Neural cell (in vitro differentiated cells): ENCODE measurements at regions not wholly inside any gene's neighbourhood (a gene's known extent, or its start where the extent isn't known, plus 50 kb on each side); places are given as distances from the start of the nearest gene placed in this dataset.

Source experiments
- H2AFZ ChIP-seq: fragments of 200-600, 300-800 bp; sonication (generic), shearing (Covaris generic); 2 replicates; pipeline ENCODE4 v1.6.0; 2014; ENCODE audit warnings: low read depth, mild to moderate bottlenecking, antibody characterized with exemption, low read length, moderate library complexity
- H3F3A ChIP-seq: fragments of 200-600 bp; shearing (Covaris generic); 2 replicates; pipeline ENCODE4 v1.6.1; 2016; ENCODE audit warnings: mild to moderate bottlenecking, moderate library complexity, mixed read lengths, antibody characterized with exemption, low read length; ENCODE audit not compliant: insufficient read depth, poor library complexity, severe bottlenecking
- H3K27ac ChIP-seq: fragments of 200-600, 300-800 bp; sonication (generic), shearing (Covaris generic); 2 replicates; pipeline ENCODE4 v1.5.1; 2014; ENCODE audit warnings: mild to moderate bottlenecking, low read length, moderate library complexity
- H3K27me3 ChIP-seq: fragments of 300-800, 200-600 bp; sonication (generic), shearing (Covaris generic); 2 replicates; pipeline ENCODE4 v1.6.0; 2014; ENCODE audit warnings: mild to moderate bottlenecking, low read depth, low read length, moderate library complexity; ENCODE audit not compliant: insufficient read depth
- H3K36me3 ChIP-seq: fragments of 300-800, 200-600 bp; sonication (generic), shearing (Covaris generic); 2 replicates; pipeline ENCODE4 v1.5.1; 2014; ENCODE audit warnings: mild to moderate bottlenecking, antibody characterized with exemption, low read length, moderate library complexity; ENCODE audit not compliant: insufficient read depth
- H3K4me2 ChIP-seq: fragments of 300-800, 200-600 bp; sonication (generic), shearing (Covaris generic); 2 replicates; pipeline ENCODE4 v1.6.0; 2014; ENCODE audit warnings: mild to moderate bottlenecking, low read length
- H3K4me3 ChIP-seq: fragments of 300-800, 200-600 bp; sonication (generic), shearing (Covaris generic); 2 replicates; pipeline ENCODE4 v1.5.1; 2014; ENCODE audit warnings: mild to moderate bottlenecking, low read length, moderate library complexity
- H3K79me2 ChIP-seq: fragments of 200-600 bp; shearing (Covaris generic); replicated peaks from 2 replicates; pipeline ENCODE4 v1.6.0; 2014; ENCODE audit warnings: mild to moderate bottlenecking, low read length, moderate library complexity; ENCODE audit not compliant: insufficient read depth
- H3K9ac ChIP-seq: fragments of 300-800, 200-600 bp; sonication (generic), shearing (Covaris generic); 2 replicates; pipeline ENCODE4 v1.6.1; 2016; ENCODE audit warnings: mild to moderate bottlenecking, low read length, mixed read lengths
- H3K9me2 ChIP-seq: fragments of 200-600 bp; shearing (Covaris generic); 2 replicates; pipeline ENCODE4 v1.6.1; 2016; ENCODE audit warnings: mild to moderate bottlenecking, low read length, mixed read lengths; ENCODE audit not compliant: insufficient read depth
- H3K9me3 ChIP-seq: fragments of 200-600, 300-800 bp; sonication (generic), shearing (Covaris generic); 2 replicates; pipeline ENCODE4 v1.6.1; 2016; ENCODE audit warnings: mild to moderate bottlenecking, mixed run types, low read length, moderate library complexity, mixed read lengths
- H4K20me1 ChIP-seq: fragments of 200-600 bp; shearing (Covaris generic); 2 replicates; pipeline ENCODE4 v1.6.1; 2016; ENCODE audit warnings: mild to moderate bottlenecking, mixed run types; ENCODE audit not compliant: insufficient read depth
- EP300 ChIP-seq: fragments of 450-650 bp; conservative IDR thresholded peaks from 2 replicates; pipeline ENCODE4 v1.6.1; 2014; ENCODE audit warnings: antibody characterized with exemption, mild to moderate bottlenecking, moderate library complexity; ENCODE audit not compliant: poor library complexity, severe bottlenecking
- EZH2 ChIP-seq: fragments of 200-600, 300-800 bp; shearing (Covaris generic), sonication (generic); IDR thresholded peaks from 2 replicates; pipeline ENCODE4 v1.6.1; 2014; ENCODE audit warnings: antibody characterized with exemption, low read length, borderline replicate concordance, mild to moderate bottlenecking; ENCODE audit not compliant: insufficient read depth, poor library complexity, severe bottlenecking
- MXI1 ChIP-seq: fragments of 450-650 bp; conservative IDR thresholded peaks from 2 replicates; pipeline ENCODE4 v1.6.1; 2014; ENCODE audit warnings: antibody characterized with exemption, mild to moderate bottlenecking; ENCODE audit not compliant: poor library complexity, severe bottlenecking
- POLR2AphosphoS5 ChIP-seq: IDR thresholded peaks from 2 replicates; pipeline ENCODE4 v1.6.1; 2012
- RAD21 ChIP-seq: fragments of 450-650 bp; conservative IDR thresholded peaks from 2 replicates; pipeline ENCODE4 v1.6.1; 2014; ENCODE audit warnings: antibody characterized with exemption, mild to moderate bottlenecking, moderate library complexity
- SMC3 ChIP-seq: fragments of 450-650 bp; conservative IDR thresholded peaks from 2 replicates; pipeline ENCODE4 v1.6.1; 2014; ENCODE audit warnings: antibody characterized with exemption, mild to moderate bottlenecking, moderate library complexity; ENCODE audit not compliant: poor library complexity
- TAF1 ChIP-seq: IDR thresholded peaks from 2 replicates; pipeline ENCODE4 v1.6.1; 2012; ENCODE audit warnings: low read depth
- TF ChIP-seq, protein P1 (sequence below): fragments of 450-650 bp; IDR thresholded peaks from 2 replicates; pipeline ENCODE4 v1.5.1; 2014; ENCODE audit warnings: antibody characterized with exemption, mild to moderate bottlenecking, moderate library complexity; ENCODE audit not compliant: poor library complexity, severe bottlenecking
- TF ChIP-seq, protein P2 (sequence below): IDR thresholded peaks from 2 replicates; pipeline ENCODE4 v1.6.1; 2012; ENCODE audit warnings: borderline replicate concordance

DNA sequence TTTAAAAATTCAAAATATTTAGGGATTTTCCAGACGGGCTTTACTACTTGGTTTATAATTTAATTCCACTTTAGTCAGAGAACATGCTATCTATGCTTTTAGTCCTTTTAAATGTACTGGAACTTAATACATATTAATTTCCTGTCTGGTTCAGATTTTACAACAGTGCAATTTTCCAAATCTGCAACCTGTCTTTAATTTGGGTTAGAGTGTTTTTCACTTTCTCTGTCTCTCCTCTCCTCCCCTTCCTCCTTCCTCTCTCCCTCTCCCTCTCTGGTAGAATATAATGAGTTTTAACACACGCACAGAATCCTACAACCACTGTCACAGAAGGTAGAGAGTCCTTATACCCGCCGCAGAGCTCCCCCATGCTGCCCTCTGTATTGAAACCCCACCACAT, 950.7 kb downstream of the BRD1 start:
- Histone ChIP-seq H3K27me3 (no peaks in the 10 kb centered on the region), H4K20me1 (no peaks in the 10 kb centered on the region), H3F3A (no peaks in the 10 kb centered on the region), H2AFZ (no peak overlapping the region), H3K79me2 (no peaks in the 10 kb centered on the region), H3K36me3 (no peaks in the 10 kb centered on the region), H3K9me3 (no peaks in the 10 kb centered on the region), H3K4me2 (no peak overlapping the region), H3K4me3 (no peak overlapping the region), H3K9me2 (no peaks in the 10 kb centered on the region), H3K9ac (no peak overlapping the region), H3K27ac (no peak overlapping the region)
- TF ChIP-seq RAD21 (no peak), EP300 (no peak)

DNA sequence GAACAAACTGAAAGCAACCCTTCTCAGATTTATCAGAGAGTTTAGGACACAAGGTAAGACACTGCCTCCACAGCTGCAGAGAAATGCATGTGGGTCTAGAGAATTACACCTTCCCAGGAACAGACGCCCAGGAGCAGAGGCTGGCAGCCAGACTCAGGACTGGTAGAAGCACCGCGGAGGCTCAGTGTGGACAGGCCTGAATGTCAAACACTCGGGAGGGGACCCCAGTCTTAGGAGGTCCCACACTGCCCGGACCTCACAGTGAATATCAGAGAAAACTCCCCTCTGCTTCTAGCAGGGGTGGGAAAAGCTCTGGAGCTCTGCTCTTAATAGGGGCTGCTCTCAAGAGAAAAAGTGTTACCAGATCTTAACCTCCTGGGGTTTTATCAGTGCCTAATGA, 952.7 kb downstream of the BRD1 start:
- no peaks in the 10 kb centered on the region for H4K20me1 ChIP-seq
- no peaks in the 10 kb centered on the region for H3K9me2 ChIP-seq
- no peaks in the 10 kb centered on the region for H3K36me3 ChIP-seq
- H3F3A ChIP-seq = no peaks in the 10 kb centered on the region
- no peaks in the 10 kb centered on the region for H3K27me3 ChIP-seq
- H3K79me2 ChIP-seq = no peaks in the 10 kb centered on the region
- no peak overlapping the region for H3K9ac ChIP-seq
- no peak overlapping the region for H3K4me3 ChIP-seq
- no peak overlapping the region for H2AFZ ChIP-seq
- H3K4me2 ChIP-seq = no peak overlapping the region
- H3K27ac ChIP-seq = no peak overlapping the region
- no peaks in the 10 kb centered on the region for H3K9me3 ChIP-seq
- TF ChIP-seq MXI1 = no peak
- TF ChIP-seq, protein P1, sequence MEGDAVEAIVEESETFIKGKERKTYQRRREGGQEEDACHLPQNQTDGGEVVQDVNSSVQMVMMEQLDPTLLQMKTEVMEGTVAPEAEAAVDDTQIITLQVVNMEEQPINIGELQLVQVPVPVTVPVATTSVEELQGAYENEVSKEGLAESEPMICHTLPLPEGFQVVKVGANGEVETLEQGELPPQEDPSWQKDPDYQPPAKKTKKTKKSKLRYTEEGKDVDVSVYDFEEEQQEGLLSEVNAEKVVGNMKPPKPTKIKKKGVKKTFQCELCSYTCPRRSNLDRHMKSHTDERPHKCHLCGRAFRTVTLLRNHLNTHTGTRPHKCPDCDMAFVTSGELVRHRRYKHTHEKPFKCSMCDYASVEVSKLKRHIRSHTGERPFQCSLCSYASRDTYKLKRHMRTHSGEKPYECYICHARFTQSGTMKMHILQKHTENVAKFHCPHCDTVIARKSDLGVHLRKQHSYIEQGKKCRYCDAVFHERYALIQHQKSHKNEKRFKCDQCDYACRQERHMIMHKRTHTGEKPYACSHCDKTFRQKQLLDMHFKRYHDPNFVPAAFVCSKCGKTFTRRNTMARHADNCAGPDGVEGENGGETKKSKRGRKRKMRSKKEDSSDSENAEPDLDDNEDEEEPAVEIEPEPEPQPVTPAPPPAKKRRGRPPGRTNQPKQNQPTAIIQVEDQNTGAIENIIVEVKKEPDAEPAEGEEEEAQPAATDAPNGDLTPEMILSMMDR = no peak
- TF ChIP-seq SMC3 = no peak
- TF ChIP-seq RAD21 = no peak
- TF ChIP-seq EZH2 = no peak
- TF ChIP-seq EP300 = no peak
- no peak for TF ChIP-seq TAF1
- TF ChIP-seq, protein P2, sequence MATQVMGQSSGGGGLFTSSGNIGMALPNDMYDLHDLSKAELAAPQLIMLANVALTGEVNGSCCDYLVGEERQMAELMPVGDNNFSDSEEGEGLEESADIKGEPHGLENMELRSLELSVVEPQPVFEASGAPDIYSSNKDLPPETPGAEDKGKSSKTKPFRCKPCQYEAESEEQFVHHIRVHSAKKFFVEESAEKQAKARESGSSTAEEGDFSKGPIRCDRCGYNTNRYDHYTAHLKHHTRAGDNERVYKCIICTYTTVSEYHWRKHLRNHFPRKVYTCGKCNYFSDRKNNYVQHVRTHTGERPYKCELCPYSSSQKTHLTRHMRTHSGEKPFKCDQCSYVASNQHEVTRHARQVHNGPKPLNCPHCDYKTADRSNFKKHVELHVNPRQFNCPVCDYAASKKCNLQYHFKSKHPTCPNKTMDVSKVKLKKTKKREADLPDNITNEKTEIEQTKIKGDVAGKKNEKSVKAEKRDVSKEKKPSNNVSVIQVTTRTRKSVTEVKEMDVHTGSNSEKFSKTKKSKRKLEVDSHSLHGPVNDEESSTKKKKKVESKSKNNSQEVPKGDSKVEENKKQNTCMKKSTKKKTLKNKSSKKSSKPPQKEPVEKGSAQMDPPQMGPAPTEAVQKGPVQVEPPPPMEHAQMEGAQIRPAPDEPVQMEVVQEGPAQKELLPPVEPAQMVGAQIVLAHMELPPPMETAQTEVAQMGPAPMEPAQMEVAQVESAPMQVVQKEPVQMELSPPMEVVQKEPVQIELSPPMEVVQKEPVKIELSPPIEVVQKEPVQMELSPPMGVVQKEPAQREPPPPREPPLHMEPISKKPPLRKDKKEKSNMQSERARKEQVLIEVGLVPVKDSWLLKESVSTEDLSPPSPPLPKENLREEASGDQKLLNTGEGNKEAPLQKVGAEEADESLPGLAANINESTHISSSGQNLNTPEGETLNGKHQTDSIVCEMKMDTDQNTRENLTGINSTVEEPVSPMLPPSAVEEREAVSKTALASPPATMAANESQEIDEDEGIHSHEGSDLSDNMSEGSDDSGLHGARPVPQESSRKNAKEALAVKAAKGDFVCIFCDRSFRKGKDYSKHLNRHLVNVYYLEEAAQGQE = no peak
- no peak for TF ChIP-seq POLR2AphosphoS5

DNA sequence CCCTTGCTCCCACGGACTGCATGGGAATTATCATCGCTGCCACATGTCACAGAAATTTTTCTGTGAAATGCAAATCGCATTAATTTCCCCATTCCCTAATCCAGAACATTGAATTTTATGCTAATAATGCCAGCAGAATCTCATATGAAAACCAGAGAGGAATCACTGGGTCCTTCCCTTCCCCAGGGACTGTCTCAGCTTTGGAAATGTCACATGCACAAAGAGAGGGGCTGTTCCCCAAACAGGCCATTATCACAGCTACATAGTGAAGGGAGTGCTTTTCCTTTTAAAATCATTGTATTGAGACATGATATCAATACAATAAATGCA, 954.5 kb downstream of the BRD1 start:
- Histone ChIP-seq H4K20me1 (no peaks in the 10 kb centered on the region), H3K27ac (no peak overlapping the region), H3K79me2 (no peaks in the 10 kb centered on the region), H3K27me3 (no peaks in the 10 kb centered on the region), H3K9ac (no peak overlapping the region), H3K4me2 (no peak overlapping the region), H3K9me3 (no peaks in the 10 kb centered on the region), H3K36me3 (no peaks in the 10 kb centered on the region), H2AFZ (no peak overlapping the region), H3K9me2 (no peaks in the 10 kb centered on the region), H3K4me3 (peak overlapping the region; percentile 0), H3F3A (no peaks in the 10 kb centered on the region)
- TF ChIP-seq RAD21 = no peak
- TF ChIP-seq EZH2 = no peak
- TF ChIP-seq, protein P1 = no peak
- TF ChIP-seq TAF1 = no peak
- TF ChIP-seq, protein P2 = no peak
- no peak for TF ChIP-seq EP300
- TF ChIP-seq MXI1 = no peak
- TF ChIP-seq POLR2AphosphoS5 = no peak
- no peak for TF ChIP-seq SMC3
